PFSK-1 (cell line): ENCODE measurements at regions not wholly inside any gene's neighbourhood (a gene's known extent, or its start where the extent isn't known, plus 50 kb on each side); places are given as distances from the start of the nearest gene placed in this dataset.

Experiments used
- FOXP2 ChIP-seq: optimal IDR thresholded peaks from 2 replicates; pipeline ENCODE3; 2011; ENCODE audit warnings: borderline replicate concordance, control low read depth, inconsistent platforms; ENCODE audit not compliant: insufficient read depth; ENCODE audit errors: extremely low read length, extremely low read depth
- POLR2AphosphoS5 ChIP-seq: IDR thresholded peaks from 2 replicates; pipeline ENCODE4 v1.6.1; 2012; ENCODE audit warnings: low read depth, mild to moderate bottlenecking, control low read depth, low read length, moderate library complexity
- TAF1 ChIP-seq: IDR thresholded peaks from 2 replicates; pipeline ENCODE4 v1.6.1; 2012; ENCODE audit warnings: low read length, control low read depth, borderline replicate concordance; ENCODE audit not compliant: insufficient read depth
- TF ChIP-seq, protein P1 (sequence below), 2 experiments: IDR thresholded peaks; 2 replicates each; pipeline versions ENCODE4 v1.6.1 to v1.8.0; 2011 to 2012; ENCODE audit warnings: low read depth in 2 of 2, low read length in 2 of 2, control low read depth in 1 of 2, inconsistent platforms in 1 of 2, mild to moderate bottlenecking in 1 of 2, moderate library complexity in 1 of 2; ENCODE audit not compliant: insufficient read depth in 1 of 2

DNA sequence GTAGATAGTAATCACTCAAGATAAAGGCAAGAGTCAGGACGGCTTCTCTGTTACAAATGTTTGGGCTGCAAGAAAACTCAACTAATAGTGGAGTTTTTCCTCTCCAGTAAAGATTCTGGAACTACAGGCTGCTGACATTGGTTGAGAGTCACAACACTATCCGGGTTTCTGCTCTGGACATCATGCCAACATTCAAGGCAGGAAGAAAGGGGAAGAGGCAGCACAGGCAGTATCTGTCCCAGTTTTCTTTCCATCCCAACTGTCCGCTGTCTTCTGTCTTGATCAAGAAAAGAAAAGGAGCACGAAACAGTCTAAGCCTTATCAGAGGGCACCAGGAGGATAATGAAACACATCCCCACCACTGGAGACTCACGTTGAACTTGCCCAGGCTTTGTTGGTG is 132.1 kb downstream of the MAIP1 start:
- no peak for TF ChIP-seq FOXP2
- TF ChIP-seq, protein P1, sequence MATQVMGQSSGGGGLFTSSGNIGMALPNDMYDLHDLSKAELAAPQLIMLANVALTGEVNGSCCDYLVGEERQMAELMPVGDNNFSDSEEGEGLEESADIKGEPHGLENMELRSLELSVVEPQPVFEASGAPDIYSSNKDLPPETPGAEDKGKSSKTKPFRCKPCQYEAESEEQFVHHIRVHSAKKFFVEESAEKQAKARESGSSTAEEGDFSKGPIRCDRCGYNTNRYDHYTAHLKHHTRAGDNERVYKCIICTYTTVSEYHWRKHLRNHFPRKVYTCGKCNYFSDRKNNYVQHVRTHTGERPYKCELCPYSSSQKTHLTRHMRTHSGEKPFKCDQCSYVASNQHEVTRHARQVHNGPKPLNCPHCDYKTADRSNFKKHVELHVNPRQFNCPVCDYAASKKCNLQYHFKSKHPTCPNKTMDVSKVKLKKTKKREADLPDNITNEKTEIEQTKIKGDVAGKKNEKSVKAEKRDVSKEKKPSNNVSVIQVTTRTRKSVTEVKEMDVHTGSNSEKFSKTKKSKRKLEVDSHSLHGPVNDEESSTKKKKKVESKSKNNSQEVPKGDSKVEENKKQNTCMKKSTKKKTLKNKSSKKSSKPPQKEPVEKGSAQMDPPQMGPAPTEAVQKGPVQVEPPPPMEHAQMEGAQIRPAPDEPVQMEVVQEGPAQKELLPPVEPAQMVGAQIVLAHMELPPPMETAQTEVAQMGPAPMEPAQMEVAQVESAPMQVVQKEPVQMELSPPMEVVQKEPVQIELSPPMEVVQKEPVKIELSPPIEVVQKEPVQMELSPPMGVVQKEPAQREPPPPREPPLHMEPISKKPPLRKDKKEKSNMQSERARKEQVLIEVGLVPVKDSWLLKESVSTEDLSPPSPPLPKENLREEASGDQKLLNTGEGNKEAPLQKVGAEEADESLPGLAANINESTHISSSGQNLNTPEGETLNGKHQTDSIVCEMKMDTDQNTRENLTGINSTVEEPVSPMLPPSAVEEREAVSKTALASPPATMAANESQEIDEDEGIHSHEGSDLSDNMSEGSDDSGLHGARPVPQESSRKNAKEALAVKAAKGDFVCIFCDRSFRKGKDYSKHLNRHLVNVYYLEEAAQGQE (IDR thresholded peaks at IDR 0.05; ENCODE audit: insufficient read depth in 1 of 2, low read depth in 2 of 2, low read length in 2 of 2), result no peak
- TF ChIP-seq POLR2AphosphoS5, result no peak
- no peak for TF ChIP-seq TAF1
